ENCODE measurements at regions not wholly inside any gene's neighbourhood (a gene's known extent, or its start where the extent isn't known, plus 50 kb on each side); places are given as distances from the start of the nearest gene placed in this dataset.
A peak's percentile ranks its signal among the peaks of the same experiment; 100 is the strongest.

- TF ChIP-seq, protein P1, sequence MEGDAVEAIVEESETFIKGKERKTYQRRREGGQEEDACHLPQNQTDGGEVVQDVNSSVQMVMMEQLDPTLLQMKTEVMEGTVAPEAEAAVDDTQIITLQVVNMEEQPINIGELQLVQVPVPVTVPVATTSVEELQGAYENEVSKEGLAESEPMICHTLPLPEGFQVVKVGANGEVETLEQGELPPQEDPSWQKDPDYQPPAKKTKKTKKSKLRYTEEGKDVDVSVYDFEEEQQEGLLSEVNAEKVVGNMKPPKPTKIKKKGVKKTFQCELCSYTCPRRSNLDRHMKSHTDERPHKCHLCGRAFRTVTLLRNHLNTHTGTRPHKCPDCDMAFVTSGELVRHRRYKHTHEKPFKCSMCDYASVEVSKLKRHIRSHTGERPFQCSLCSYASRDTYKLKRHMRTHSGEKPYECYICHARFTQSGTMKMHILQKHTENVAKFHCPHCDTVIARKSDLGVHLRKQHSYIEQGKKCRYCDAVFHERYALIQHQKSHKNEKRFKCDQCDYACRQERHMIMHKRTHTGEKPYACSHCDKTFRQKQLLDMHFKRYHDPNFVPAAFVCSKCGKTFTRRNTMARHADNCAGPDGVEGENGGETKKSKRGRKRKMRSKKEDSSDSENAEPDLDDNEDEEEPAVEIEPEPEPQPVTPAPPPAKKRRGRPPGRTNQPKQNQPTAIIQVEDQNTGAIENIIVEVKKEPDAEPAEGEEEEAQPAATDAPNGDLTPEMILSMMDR (conservative IDR thresholded peaks at IDR 0.05; ENCODE audit: low read depth, low read length), result no peak
- no peak for DNase-seq (ENCODE audit: low read depth)
- H3K4me3 ChIP-seq (ENCODE audit: low read depth, low read length), result no peak overlapping the region
Observed at GRCh38 chr3:187926620-187927019, 181.4 kb upstream of the BCL6 start.

DNA sequence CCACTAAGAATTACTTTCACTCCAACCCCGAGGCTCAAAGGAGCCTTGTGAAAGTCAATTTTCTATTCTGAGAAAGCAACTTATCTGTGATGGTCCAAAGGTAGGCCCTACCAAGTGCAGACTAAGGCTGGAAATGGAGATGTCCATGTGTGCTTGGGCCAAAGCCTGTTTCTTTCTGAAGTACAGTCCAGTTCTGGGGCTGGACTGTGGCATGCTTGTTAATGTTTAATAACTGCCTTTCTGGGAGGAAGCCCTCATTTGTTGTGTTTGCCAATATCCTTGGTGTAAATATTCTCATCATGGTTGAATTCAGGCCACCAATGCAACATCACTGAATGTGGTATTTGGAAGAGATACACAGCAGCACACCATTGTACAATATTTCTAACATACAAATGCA lies 182.3 kb upstream of the BCL6 start:
- no peak for DNase-seq (ENCODE audit: low read depth)
- H3K4me3 ChIP-seq (ENCODE audit: low read depth, low read length), result no peak overlapping the region
- TF ChIP-seq, protein P1 (conservative IDR thresholded peaks at IDR 0.05; ENCODE audit: low read depth, low read length), result no peak

- no peak for DNase-seq (ENCODE audit: low read depth)
Observed at GRCh38 chr3:187929112-187929816, 184.0 kb upstream of the BCL6 start.

GRCh38 chr3:187930021-187930420 lies 184.8 kb upstream of the BCL6 start:
- TF ChIP-seq, protein P1 (conservative IDR thresholded peaks at IDR 0.05; ENCODE audit: low read depth, low read length), result no peak
- no peak for DNase-seq (ENCODE audit: low read depth)
- H3K4me3 ChIP-seq (ENCODE audit: low read depth, low read length), result no peak overlapping the region

More at GRCh38 chr3:187929112-187929816, 184.0 kb upstream of the BCL6 start:
- H3K4me3 ChIP-seq (ENCODE audit: low read depth, low read length), result no peak overlapping the region
- TF ChIP-seq, protein P1 (conservative IDR thresholded peaks at IDR 0.05; ENCODE audit: low read depth, low read length), result no peak

GRCh38 chr3:187931101-187931500 lies 185.8 kb upstream of the BCL6 start:
- H3K4me3 ChIP-seq (ENCODE audit: low read depth, low read length), result no peak overlapping the region
- TF ChIP-seq, protein P1 (conservative IDR thresholded peaks at IDR 0.05; ENCODE audit: low read depth, low read length), result no peak
- peak; percentile 73 for DNase-seq (ENCODE audit: low read depth)

DNA sequence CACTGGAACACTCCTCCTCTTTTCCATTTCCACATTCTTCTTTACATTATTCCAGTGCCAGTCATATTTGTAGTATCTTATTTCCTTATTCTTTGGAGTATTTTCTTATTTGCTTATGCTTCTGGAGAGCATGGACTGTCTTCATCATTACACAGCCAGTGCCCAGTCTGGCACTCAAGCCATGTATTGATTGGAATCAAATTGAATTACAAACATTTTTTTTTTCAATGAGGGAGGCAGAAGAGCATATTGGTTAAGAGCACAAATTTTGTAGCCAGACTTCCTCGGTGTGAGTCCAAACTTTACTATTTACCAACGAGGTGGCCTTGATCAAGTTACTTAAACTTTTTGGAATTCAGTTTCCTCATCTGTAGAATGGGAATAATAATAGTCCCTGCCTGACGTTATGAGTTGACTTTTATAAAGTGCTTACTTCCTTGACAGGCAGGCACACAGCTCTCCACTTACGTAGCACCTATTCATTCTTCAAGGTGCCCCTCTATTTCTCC lies 186.6 kb upstream of the BCL6 start:
- DNase-seq (ENCODE audit: low read depth), result no peak
- no peak overlapping the region for H3K4me3 ChIP-seq (ENCODE audit: low read depth, low read length)

More for the DNA sequence above, 186.6 kb upstream of the BCL6 start:
- TF ChIP-seq, protein P1 (conservative IDR thresholded peaks at IDR 0.05; ENCODE audit: low read depth, low read length), result no peak
